ENCODE measurements at regions not wholly inside any gene's neighbourhood (a gene's known extent, or its start where the extent isn't known, plus 50 kb on each side); places are given as distances from the start of the nearest gene placed in this dataset.
A peak's percentile ranks its signal among the peaks of the same experiment; 100 is the strongest.

DNA sequence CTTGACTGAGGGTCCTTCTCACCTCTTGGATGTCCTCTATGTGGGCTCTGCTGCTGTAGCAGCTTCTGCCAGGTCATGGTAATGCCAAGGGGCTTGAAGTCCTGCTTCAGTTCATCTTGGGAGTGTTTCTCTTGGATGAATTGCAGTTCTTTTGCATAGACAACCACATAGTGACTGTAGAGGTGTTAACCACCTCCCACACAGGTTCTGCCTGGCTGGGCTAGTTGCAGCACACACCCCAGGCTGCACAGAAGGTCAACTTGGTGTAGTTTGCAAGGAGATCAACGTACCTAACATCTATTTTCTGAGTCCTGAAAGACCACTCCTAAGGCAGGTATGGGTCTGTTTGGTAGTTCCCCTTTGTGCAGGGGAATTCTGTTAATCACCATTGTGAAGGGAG is 108.1 kb downstream of the ADCYAP1 start:
- in situ Hi-C loops (cut with MboI), result no loop called here
- H3K4me1 ChIP-seq (ENCODE audit: insufficient read depth), result peaks cover 28% of the 10 kb centered on the region
- H3K27me3 ChIP-seq (replicated peaks; ENCODE audit: insufficient read depth), result no peaks in the 10 kb centered on the region
- H3K79me2 ChIP-seq (ENCODE audit: insufficient read depth), result no peaks in the 10 kb centered on the region
- no peak overlapping the region for H3K27ac ChIP-seq
- no peak overlapping the region for H3K9ac ChIP-seq
- no peak for DNase-seq
- H3K4me3 ChIP-seq, result no peak overlapping the region
- WGBS, 2 experiments (ENCODE audit: low coverage in 1 of 2, low lambda C conversion rate in 2 of 2, missing lambda C conversion rate in 2 of 2), result 0 to 18% methylated on average over 1 of the region's 1 CpG
- H3K36me3 ChIP-seq (ENCODE audit: low read depth), result no peaks in the 10 kb centered on the region
- no peak for TF ChIP-seq EZH2 (IDR thresholded peaks at IDR 0.05; ENCODE audit: insufficient read depth, poor library complexity, severe bottlenecking)
- no peak for TF ChIP-seq EZH2phosphoT487 (IDR thresholded peaks at IDR 0.05; ENCODE audit: insufficient read depth, low read depth)
- H3K9me3 ChIP-seq (ENCODE audit: low read depth), result no peaks in the 10 kb centered on the region
- no peak overlapping the region for H2AFZ ChIP-seq
- H3K9me2 ChIP-seq (ENCODE audit: insufficient read depth), result no peaks in the 10 kb centered on the region
- no peaks in the 10 kb centered on the region for H4K20me1 ChIP-seq (ENCODE audit: insufficient read depth)
- H3F3A ChIP-seq (ENCODE audit: insufficient read depth), result peaks cover 3% of the 10 kb centered on the region; the same call in 1 of the 2 replicates
- no peak overlapping the region for H3K4me2 ChIP-seq (ENCODE audit: unreplicated experiment)

DNA sequence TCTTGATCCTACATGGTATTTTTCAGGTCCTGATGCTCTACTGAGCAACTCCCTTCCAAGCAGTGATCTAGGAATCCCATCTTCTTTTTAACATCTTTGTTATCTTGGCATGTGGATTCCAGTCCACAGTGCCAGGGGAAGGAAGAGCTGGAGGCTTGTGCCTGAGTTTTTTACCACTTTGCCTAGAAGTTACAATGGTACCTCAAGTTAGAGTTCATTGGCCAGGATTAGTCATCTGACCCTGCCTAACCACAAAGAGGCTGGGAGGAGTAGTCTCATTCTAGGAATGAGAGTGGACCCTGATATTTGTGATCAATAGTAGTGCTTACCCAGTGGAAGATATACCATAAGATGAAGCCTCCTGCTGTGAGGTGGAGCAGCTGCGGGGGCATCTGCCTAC is 109.3 kb downstream of the ADCYAP1 start:
- no peak overlapping the region for H3K9ac ChIP-seq
- no peak overlapping the region for H3K4me2 ChIP-seq (ENCODE audit: unreplicated experiment)
- peaks cover 4% of the 10 kb centered on the region; the same call in 1 of the 2 replicates for H3F3A ChIP-seq (ENCODE audit: insufficient read depth)
- no peaks in the 10 kb centered on the region for H3K36me3 ChIP-seq (ENCODE audit: low read depth)
- H3K27ac ChIP-seq, result no peak overlapping the region
- no peaks in the 10 kb centered on the region for H3K9me3 ChIP-seq (ENCODE audit: low read depth)
- 12 to 18% methylated on average over 1 of the region's 1 CpG for WGBS, 2 experiments (ENCODE audit: low coverage in 1 of 2, low lambda C conversion rate in 2 of 2, missing lambda C conversion rate in 2 of 2)
- H3K79me2 ChIP-seq (ENCODE audit: insufficient read depth), result no peaks in the 10 kb centered on the region
- H2AFZ ChIP-seq, result no peak overlapping the region
- no peaks in the 10 kb centered on the region for H3K27me3 ChIP-seq (replicated peaks; ENCODE audit: insufficient read depth)
- H3K4me3 ChIP-seq, result no peak overlapping the region
- peak; percentile 6 for DNase-seq
- no peaks in the 10 kb centered on the region for H3K9me2 ChIP-seq (ENCODE audit: insufficient read depth)
- H3K4me1 ChIP-seq (ENCODE audit: insufficient read depth), result peaks cover 33% of the 10 kb centered on the region
- in situ Hi-C loops (cut with MboI), result no loop called here
- no peaks in the 10 kb centered on the region for H4K20me1 ChIP-seq (ENCODE audit: insufficient read depth)
- TF ChIP-seq EZH2phosphoT487 (IDR thresholded peaks at IDR 0.05; ENCODE audit: insufficient read depth, low read depth), result no peak
- TF ChIP-seq EZH2 (IDR thresholded peaks at IDR 0.05; ENCODE audit: insufficient read depth, poor library complexity, severe bottlenecking), result no peak

- DNase-seq, result peak; percentile 32
- Histone ChIP-seq H3K27me3 (replicated peaks; ENCODE audit: insufficient read depth) (no peaks in the 10 kb centered on the region), H3F3A (ENCODE audit: insufficient read depth) (peaks cover 4% of the 10 kb centered on the region; the same call in 1 of the 2 replicates), H3K9me3 (ENCODE audit: low read depth) (no peaks in the 10 kb centered on the region), H3K4me2 (ENCODE audit: unreplicated experiment) (no peak overlapping the region), H3K27ac (no peak overlapping the region), H3K4me1 (ENCODE audit: insufficient read depth) (peaks cover 33% of the 10 kb centered on the region), H3K79me2 (ENCODE audit: insufficient read depth) (no peaks in the 10 kb centered on the region), H3K36me3 (ENCODE audit: low read depth) (no peaks in the 10 kb centered on the region), H4K20me1 (ENCODE audit: insufficient read depth) (no peaks in the 10 kb centered on the region), H2AFZ (no peak overlapping the region), H3K9ac (no peak overlapping the region), H3K9me2 (ENCODE audit: insufficient read depth) (no peaks in the 10 kb centered on the region), H3K4me3 (no peak overlapping the region)
- WGBS, 2 experiments (ENCODE audit: low coverage in 1 of 2, low lambda C conversion rate in 2 of 2, missing lambda C conversion rate in 2 of 2), result 22 to 30% methylated on average over 6 of the region's 6 CpGs
- TF ChIP-seq EZH2phosphoT487 (IDR thresholded peaks at IDR 0.05; ENCODE audit: insufficient read depth, low read depth), result no peak
- in situ Hi-C loops (cut with MboI), result no loop called here
Measured at GRCh38 chr18:1014509-1014908, 109.8 kb downstream of the ADCYAP1 start.

DNA sequence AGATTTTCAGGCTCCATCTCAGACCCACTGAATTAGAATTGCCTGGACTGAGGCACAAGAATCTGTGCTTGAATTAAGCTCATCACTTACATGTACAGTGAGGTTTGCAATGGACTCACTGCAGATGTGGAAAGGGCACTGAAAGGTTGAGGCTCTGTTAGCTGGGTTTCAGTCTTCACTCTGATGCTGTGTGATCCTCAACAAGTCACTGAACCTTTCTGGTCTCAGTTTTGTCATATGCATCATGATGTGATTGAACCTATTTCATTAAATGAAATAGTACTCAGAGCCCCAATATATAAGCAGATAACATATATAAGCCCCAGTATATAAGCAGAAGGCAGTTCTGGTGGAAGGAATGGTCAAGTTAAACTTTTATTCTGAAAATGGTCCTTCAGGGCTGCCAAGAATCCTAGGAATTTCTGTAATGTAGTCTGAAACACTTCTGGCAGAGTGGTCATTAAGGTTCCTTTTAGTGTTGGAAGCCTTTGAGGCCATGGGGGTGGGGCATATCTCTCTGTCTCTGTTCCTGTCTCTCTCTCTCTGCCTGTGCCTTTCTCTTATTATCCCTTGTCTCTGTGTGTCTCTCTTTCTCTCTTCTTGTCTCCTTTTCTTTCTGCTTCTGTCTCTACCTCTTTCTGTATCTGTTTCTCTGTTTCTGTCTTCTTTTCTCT is 110.4 kb downstream of the ADCYAP1 start:
- Histone ChIP-seq H4K20me1 (ENCODE audit: insufficient read depth) (no peaks in the 10 kb centered on the region), H3K4me3 (no peak overlapping the region), H3K36me3 (ENCODE audit: low read depth) (no peaks in the 10 kb centered on the region), H3F3A (ENCODE audit: insufficient read depth) (peaks cover 4% of the 10 kb centered on the region; the same call in 1 of the 2 replicates), H3K9ac (no peak overlapping the region), H3K27me3 (replicated peaks; ENCODE audit: insufficient read depth) (no peaks in the 10 kb centered on the region), H3K4me1 (ENCODE audit: insufficient read depth) (peaks cover 33% of the 10 kb centered on the region), H3K9me2 (ENCODE audit: insufficient read depth) (no peaks in the 10 kb centered on the region), H2AFZ (0 out of 2 replicates have a peak overlapping the region, but pooled peaks have one; percentile 27), H3K9me3 (ENCODE audit: low read depth) (no peaks in the 10 kb centered on the region), H3K79me2 (ENCODE audit: insufficient read depth) (no peaks in the 10 kb centered on the region), H3K4me2 (ENCODE audit: unreplicated experiment) (peak overlapping the region; percentile 38), H3K27ac (no peak overlapping the region)
- in situ Hi-C loops (cut with MboI), result no loop called here
- peak; percentile 22 for DNase-seq
- TF ChIP-seq EZH2phosphoT487 (IDR thresholded peaks at IDR 0.05; ENCODE audit: insufficient read depth, low read depth) (no peak), EZH2 (IDR thresholded peaks at IDR 0.05; ENCODE audit: insufficient read depth, poor library complexity, severe bottlenecking) (no peak)
